Panc1 (cell line): ENCODE measurements at regions not wholly inside any gene's neighbourhood (a gene's known extent, or its start where the extent isn't known, plus 50 kb on each side); places are given as distances from the start of the nearest gene placed in this dataset.

ENCODE experiments used
- ATAC-seq: fragments of 200-7000 bp; cut with Tn5 transposase; 2 replicates; pipeline ENCODE4 v1.9.1; 2020; ENCODE audit warnings: mild to moderate bottlenecking, moderate library complexity
- BruUV-seq: library from RNA; stranded (reverse); fragments of 400-500 nt; replicated peaks from 2 replicates; lab custom pipeline; 2021; lab: Mats Ljungman, UMichigan
- CTCF ChIA-PET: fragments of 300-600 bp; sonication (Branson Sonifier 250); formaldehyde crosslinking; loops from one replicate; lab custom pipeline; 2022; ENCODE audit warnings: antibody characterized with exemption; lab: Charles Lee
- POLR2A ChIA-PET: fragments of 300-600 bp; sonication (Branson Sonifier 250); formaldehyde crosslinking; loops from one replicate; lab custom pipeline; 2022; ENCODE audit warnings: antibody characterized with exemption; lab: Charles Lee
- DNase-seq: peaks from one replicate; pipeline ENCODE4 v3.0.0-alpha.2; 2010; ENCODE audit warnings: low read depth, low spot score
- H3K27ac ChIP-seq: 2 replicates; pipeline ENCODE4 v1.5.1; 2011; ENCODE audit warnings: mild to moderate bottlenecking, low read length, inconsistent platforms
- H3K27me3 ChIP-seq: fragments of 200-500 bp; sonication (Bioruptor generic); 2 replicates; pipeline ENCODE4 v1.6.0; 2014; ENCODE audit warnings: low read length, inconsistent platforms; ENCODE audit not compliant: control insufficient read depth, insufficient read depth
- H3K36me3 ChIP-seq: fragments of 200-500 bp; sonication (Bioruptor generic); 2 replicates; pipeline ENCODE4 v1.5.1; 2014; ENCODE audit warnings: inconsistent platforms, mild to moderate bottlenecking, low read length, moderate library complexity; ENCODE audit not compliant: control insufficient read depth, insufficient read depth
- H3K4me1 ChIP-seq: 2 replicates; pipeline ENCODE4 v1.5.1; 2011; ENCODE audit warnings: inconsistent platforms, mild to moderate bottlenecking, low read length, moderate library complexity; ENCODE audit not compliant: control insufficient read depth, insufficient read depth
- H3K4me3 ChIP-seq, 2 experiments: 2 replicates each; pipeline ENCODE4 v1.5.1; 2011 to 2012; ENCODE audit warnings: low read depth in 2 of 2, low read length in 2 of 2, mild to moderate bottlenecking in 2 of 2, inconsistent platforms in 1 of 2, moderate library complexity in 1 of 2
- H3K9me3 ChIP-seq: fragments of 200-500 bp; sonication (Bioruptor generic); 2 replicates; pipeline ENCODE4 v1.5.1; 2014; ENCODE audit warnings: low read depth, mild to moderate bottlenecking, inconsistent platforms, low read length, moderate library complexity; ENCODE audit not compliant: control insufficient read depth, insufficient read depth
- POLR2AphosphoS5 ChIP-seq: IDR thresholded peaks from 2 replicates; pipeline ENCODE4 v1.6.1; 2012; ENCODE audit warnings: mild to moderate bottlenecking, low read depth, low read length, moderate library complexity
- SIN3A ChIP-seq: IDR thresholded peaks from 2 replicates; pipeline ENCODE4 v1.6.1; 2012; ENCODE audit warnings: low read depth, mild to moderate bottlenecking, low read length, moderate library complexity, borderline replicate concordance; ENCODE audit not compliant: insufficient read depth
- TCF7L2 ChIP-seq: IDR thresholded peaks from 2 replicates; pipeline ENCODE4 v1.6.1; 2011; ENCODE audit warnings: mild to moderate bottlenecking, low read depth, low read length, inconsistent platforms
- in situ Hi-C: cut with HindIII; loops from 2 replicates; pipeline ENCODE4 v1.10.0; 2016; ENCODE audit warnings: low sequenced_read_pairs, low pct_unique_long_range_greater_than_20kb
- intact Hi-C: fragments of 100-400 bp; cut with micrococcal nuclease; formaldehyde crosslinking; loops from one replicate; pipeline ENCODE4 v1.10.0; 2022; ENCODE audit not compliant: unreplicated experiment
- TF ChIP-seq, protein P1 (sequence below): fragments of 450-650 bp; IDR thresholded peaks from 2 replicates; pipeline ENCODE4 v1.5.1; 2017; ENCODE audit warnings: mild to moderate bottlenecking
- TF ChIP-seq, protein P2 (sequence below), 2 experiments: IDR thresholded peaks; 2 replicates each; pipeline ENCODE4 v1.6.1; 2011 to 2012; ENCODE audit warnings: low read depth in 2 of 2, control low read depth in 1 of 2, low read length in 1 of 2, mild to moderate bottlenecking in 1 of 2, moderate library complexity in 1 of 2; ENCODE audit not compliant: insufficient read depth in 1 of 2

DNA sequence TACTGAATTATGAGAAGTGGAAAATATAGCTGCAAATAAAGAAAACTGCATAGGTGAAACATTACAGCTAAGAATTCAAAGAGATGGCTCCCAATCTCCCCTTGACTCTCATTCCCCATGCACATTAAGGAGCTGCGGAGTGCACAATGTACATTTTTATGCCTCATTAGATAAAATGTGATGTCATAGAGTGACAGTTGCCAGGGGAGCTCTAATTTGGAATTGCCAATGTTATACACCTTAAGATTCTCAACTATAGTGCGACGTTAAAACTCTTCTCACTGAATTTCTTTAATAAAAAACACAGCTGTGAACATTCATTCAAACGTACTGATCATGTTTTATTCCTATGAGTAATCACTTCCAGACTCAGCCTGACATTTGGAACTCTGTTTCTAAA, 386.9 kb upstream of the CELF2 start:
- ATAC-seq, result no peak
- Histone ChIP-seq H3K4me3 (no peak overlapping the region), H3K9me3 (no peaks in the 10 kb centered on the region), H3K27me3 (no peaks in the 10 kb centered on the region), H3K4me1 (no peaks in the 10 kb centered on the region), H3K27ac (no peak overlapping the region), H3K36me3 (no peaks in the 10 kb centered on the region)
- no peak for DNase-seq
- ChIA-PET CTCF (no interaction called here), POLR2A (no interaction called here)
- no TSS peak for BruUV-seq
- in situ Hi-C loops, result no loop called here
- TF ChIP-seq TCF7L2 (no peak), POLR2AphosphoS5 (no peak), SIN3A (no peak)
- TF ChIP-seq, protein P1, sequence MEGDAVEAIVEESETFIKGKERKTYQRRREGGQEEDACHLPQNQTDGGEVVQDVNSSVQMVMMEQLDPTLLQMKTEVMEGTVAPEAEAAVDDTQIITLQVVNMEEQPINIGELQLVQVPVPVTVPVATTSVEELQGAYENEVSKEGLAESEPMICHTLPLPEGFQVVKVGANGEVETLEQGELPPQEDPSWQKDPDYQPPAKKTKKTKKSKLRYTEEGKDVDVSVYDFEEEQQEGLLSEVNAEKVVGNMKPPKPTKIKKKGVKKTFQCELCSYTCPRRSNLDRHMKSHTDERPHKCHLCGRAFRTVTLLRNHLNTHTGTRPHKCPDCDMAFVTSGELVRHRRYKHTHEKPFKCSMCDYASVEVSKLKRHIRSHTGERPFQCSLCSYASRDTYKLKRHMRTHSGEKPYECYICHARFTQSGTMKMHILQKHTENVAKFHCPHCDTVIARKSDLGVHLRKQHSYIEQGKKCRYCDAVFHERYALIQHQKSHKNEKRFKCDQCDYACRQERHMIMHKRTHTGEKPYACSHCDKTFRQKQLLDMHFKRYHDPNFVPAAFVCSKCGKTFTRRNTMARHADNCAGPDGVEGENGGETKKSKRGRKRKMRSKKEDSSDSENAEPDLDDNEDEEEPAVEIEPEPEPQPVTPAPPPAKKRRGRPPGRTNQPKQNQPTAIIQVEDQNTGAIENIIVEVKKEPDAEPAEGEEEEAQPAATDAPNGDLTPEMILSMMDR, result no peak
- TF ChIP-seq, protein P2, sequence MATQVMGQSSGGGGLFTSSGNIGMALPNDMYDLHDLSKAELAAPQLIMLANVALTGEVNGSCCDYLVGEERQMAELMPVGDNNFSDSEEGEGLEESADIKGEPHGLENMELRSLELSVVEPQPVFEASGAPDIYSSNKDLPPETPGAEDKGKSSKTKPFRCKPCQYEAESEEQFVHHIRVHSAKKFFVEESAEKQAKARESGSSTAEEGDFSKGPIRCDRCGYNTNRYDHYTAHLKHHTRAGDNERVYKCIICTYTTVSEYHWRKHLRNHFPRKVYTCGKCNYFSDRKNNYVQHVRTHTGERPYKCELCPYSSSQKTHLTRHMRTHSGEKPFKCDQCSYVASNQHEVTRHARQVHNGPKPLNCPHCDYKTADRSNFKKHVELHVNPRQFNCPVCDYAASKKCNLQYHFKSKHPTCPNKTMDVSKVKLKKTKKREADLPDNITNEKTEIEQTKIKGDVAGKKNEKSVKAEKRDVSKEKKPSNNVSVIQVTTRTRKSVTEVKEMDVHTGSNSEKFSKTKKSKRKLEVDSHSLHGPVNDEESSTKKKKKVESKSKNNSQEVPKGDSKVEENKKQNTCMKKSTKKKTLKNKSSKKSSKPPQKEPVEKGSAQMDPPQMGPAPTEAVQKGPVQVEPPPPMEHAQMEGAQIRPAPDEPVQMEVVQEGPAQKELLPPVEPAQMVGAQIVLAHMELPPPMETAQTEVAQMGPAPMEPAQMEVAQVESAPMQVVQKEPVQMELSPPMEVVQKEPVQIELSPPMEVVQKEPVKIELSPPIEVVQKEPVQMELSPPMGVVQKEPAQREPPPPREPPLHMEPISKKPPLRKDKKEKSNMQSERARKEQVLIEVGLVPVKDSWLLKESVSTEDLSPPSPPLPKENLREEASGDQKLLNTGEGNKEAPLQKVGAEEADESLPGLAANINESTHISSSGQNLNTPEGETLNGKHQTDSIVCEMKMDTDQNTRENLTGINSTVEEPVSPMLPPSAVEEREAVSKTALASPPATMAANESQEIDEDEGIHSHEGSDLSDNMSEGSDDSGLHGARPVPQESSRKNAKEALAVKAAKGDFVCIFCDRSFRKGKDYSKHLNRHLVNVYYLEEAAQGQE (IDR thresholded peaks at IDR 0.05; ENCODE audit: insufficient read depth in 1 of 2, low read depth in 2 of 2, low read length in 1 of 2), result no peak
- intact Hi-C loops, result no loop called here

DNA sequence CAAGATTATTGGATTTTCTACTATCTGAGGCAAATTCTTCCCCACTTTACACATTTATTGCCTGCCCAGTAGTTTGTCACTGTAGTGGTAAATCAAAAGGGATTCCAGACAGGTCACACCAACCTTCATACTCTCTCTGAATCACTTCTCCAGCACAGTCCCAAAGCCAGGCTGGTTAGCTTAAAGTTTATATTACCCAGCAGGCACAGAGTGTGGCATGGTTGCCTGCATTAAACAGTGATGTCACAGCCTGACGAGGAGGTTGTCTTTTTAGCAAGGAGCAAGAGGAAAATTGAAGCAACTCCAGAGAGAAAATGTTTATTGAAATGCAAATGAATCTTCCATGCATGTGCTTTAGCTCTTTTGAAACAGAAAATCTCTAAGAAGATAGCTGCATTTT, 375.5 kb upstream of the CELF2 start:
- no peaks in the 10 kb centered on the region for H3K36me3 ChIP-seq
- H3K27ac ChIP-seq, result no peak overlapping the region
- DNase-seq, result no peak
- ChIA-PET POLR2A (no interaction called here), CTCF (no interaction called here)
- intact Hi-C loops, result no loop called here
- H3K4me1 ChIP-seq, result no peaks in the 10 kb centered on the region
- TF ChIP-seq, protein P1, result no peak
- no peak for TF ChIP-seq TCF7L2
- in situ Hi-C loops, result no loop called here
- ATAC-seq, result no peak
- H3K4me3 ChIP-seq, result no peak overlapping the region
- no peaks in the 10 kb centered on the region for H3K27me3 ChIP-seq
- BruUV-seq, result no TSS peak
- no peaks in the 10 kb centered on the region for H3K9me3 ChIP-seq

DNA sequence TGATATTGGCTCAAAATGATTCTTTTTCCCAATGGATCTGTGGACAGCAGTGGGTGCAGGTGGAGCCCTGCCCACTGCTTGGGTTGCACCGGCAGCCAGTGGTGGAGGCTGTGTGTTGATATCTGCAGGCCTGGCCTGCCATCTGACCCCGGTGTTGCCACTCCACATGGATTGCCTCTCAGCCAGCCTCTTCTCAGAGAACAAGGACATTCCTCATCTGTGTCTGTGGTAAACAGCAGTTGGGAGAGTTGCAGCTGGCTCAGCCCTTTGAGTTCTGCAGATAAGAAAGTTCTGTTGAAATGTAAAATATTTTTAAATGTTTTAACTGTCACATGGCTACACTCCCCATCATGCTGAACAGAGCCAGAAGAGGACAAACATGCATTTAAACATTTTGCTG, 374.9 kb upstream of the CELF2 start:
- Histone ChIP-seq H3K27ac (no peak overlapping the region), H3K9me3 (no peaks in the 10 kb centered on the region), H3K4me1 (no peaks in the 10 kb centered on the region), H3K27me3 (no peaks in the 10 kb centered on the region), H3K4me3 (no peak overlapping the region), H3K36me3 (no peaks in the 10 kb centered on the region)
- BruUV-seq, result no TSS peak
- in situ Hi-C loops, result no loop called here
- DNase-seq (no peak), ATAC-seq (no peak)
- intact Hi-C loops, result no loop called here
- ChIA-PET CTCF (no interaction called here), POLR2A (no interaction called here)
- TF ChIP-seq, protein P1, result no peak
- TF ChIP-seq TCF7L2, result no peak
- no peak for TF ChIP-seq SIN3A
- TF ChIP-seq, protein P2 (IDR thresholded peaks at IDR 0.05; ENCODE audit: insufficient read depth in 1 of 2, low read depth in 2 of 2, low read length in 1 of 2), result no peak
- no peak for TF ChIP-seq POLR2AphosphoS5
